GM19463 (cell line): ENCODE measurements at regions not wholly inside any gene's neighbourhood (a gene's known extent, or its start where the extent isn't known, plus 50 kb on each side); places are given as distances from the start of the nearest gene placed in this dataset.
"Not testable (repeated sequence)": the region's sequence is repeated elsewhere in the genome, so short reads cannot be mapped to it uniquely, and the experiment has no call there.

ENCODE experiments used
- ATAC-seq: cut with Tn5 transposase; IDR thresholded peaks from one replicate; pipeline ENCODE4 v1.9.1; 2021; ENCODE audit warnings: mild to moderate bottlenecking, moderate library complexity; ENCODE audit not compliant: unreplicated experiment

GRCh38 chr1:73859227-73859626 lies 338.7 kb downstream of the LRRIQ3 start:
- no peak for ATAC-seq

GRCh38 chr1:73854527-73854926 lies 343.4 kb downstream of the LRRIQ3 start:
- no peak for ATAC-seq

GRCh38 chr1:73842436-73842835 lies 355.5 kb downstream of the LRRIQ3 start:
- no peak for ATAC-seq

GRCh38 chr1:73839922-73840321 lies 358.1 kb downstream of the LRRIQ3 start:
- ATAC-seq, result no peak

GRCh38 chr1:73832276-73833181 lies 365.4 kb downstream of the LRRIQ3 start:
- no peak for ATAC-seq

GRCh38 chr1:73827283-73827682 lies 370.7 kb downstream of the LRRIQ3 start:
- ATAC-seq, result not testable (repeated sequence)

GRCh38 chr1:73824065-73824464 lies 373.9 kb downstream of the LRRIQ3 start:
- no peak for ATAC-seq

GRCh38 chr1:73821520-73821919 lies 376.5 kb downstream of the LRRIQ3 start:
- peak; percentile 86 for ATAC-seq

GRCh38 chr1:73820843-73821242 lies 377.1 kb downstream of the LRRIQ3 start:
- ATAC-seq, result no peak

GRCh38 chr1:73813716-73814115 lies 384.3 kb downstream of the LRRIQ3 start:
- ATAC-seq, result no peak

GRCh38 chr1:73813236-73813635 lies 384.7 kb downstream of the LRRIQ3 start:
- ATAC-seq, result no peak

GRCh38 chr1:73811798-73812197 lies 386.2 kb downstream of the LRRIQ3 start:
- ATAC-seq, result no peak

- ATAC-seq, result no peak
These were observed 393.0 kb downstream of the LRRIQ3 start for GRCh38 chr1:73804935-73805334.

- ATAC-seq, result no peak
These were observed 394.6 kb downstream of the LRRIQ3 start for GRCh38 chr1:73803380-73803779.

- ATAC-seq, result no peak
These were observed 396.0 kb downstream of the LRRIQ3 start for GRCh38 chr1:73801912-73802429.

GRCh38 chr1:73800376-73800775 lies 397.6 kb downstream of the LRRIQ3 start:
- ATAC-seq, result no peak

GRCh38 chr1:73789965-73790364 lies 408.0 kb downstream of the LRRIQ3 start:
- no peak for ATAC-seq

GRCh38 chr1:73784026-73784425 lies 413.9 kb downstream of the LRRIQ3 start:
- ATAC-seq, result no peak

- no peak for ATAC-seq
These were observed 414.6 kb downstream of the LRRIQ3 start for GRCh38 chr1:73783352-73783751.

GRCh38 chr1:73782901-73783300 lies 415.1 kb downstream of the LRRIQ3 start:
- ATAC-seq, result no peak

GRCh38 chr1:73781251-73781650 lies 416.7 kb downstream of the LRRIQ3 start:
- ATAC-seq, result no peak

- ATAC-seq, result no peak
These were observed 419.5 kb downstream of the LRRIQ3 start for GRCh38 chr1:73778471-73778870.
